ENCODE measurements at regions not wholly inside any gene's neighbourhood (a gene's known extent, or its start where the extent isn't known, plus 50 kb on each side); places are given as distances from the start of the nearest gene placed in this dataset.

DNA sequence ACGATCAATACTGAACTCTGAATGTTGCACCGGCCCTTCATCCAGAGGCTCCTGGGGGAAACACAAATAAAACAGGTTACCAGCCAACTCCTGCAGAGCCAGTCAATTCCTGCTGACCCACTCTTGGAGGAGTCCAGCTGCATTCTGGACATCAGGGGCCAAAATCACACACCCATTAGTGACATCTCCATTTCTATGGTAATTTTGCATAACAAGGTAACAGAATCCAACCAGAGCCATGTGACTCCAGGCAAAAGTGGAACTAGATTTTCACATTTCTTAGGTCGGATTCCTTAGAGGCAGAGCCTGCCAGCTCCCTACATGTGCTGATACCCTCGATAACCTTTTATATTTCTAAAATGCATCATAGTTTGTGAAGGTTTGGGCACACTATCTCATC lies 119.2 kb upstream of the CTNNB1 start:
- no peaks in the 10 kb centered on the region; the same call in 1 of the 2 replicates for H3K27me3 ChIP-seq (ENCODE audit: control insufficient read depth, insufficient read depth, low read length)
- POLR2A ChIA-PET = no interaction called here
- no peaks in the 10 kb centered on the region for H3K9me3 ChIP-seq (ENCODE audit: control insufficient read depth, insufficient read depth, low read depth, low read length)
- TF ChIP-seq SIN3A (IDR thresholded peaks at IDR 0.05; ENCODE audit: borderline replicate concordance, insufficient read depth, low read depth, low read length) (no peak), TCF7L2 (IDR thresholded peaks at IDR 0.05; ENCODE audit: low read depth, low read length) (no peak), POLR2AphosphoS5 (IDR thresholded peaks at IDR 0.05; ENCODE audit: low read depth, low read length) (no peak)
- TF ChIP-seq, protein P1, sequence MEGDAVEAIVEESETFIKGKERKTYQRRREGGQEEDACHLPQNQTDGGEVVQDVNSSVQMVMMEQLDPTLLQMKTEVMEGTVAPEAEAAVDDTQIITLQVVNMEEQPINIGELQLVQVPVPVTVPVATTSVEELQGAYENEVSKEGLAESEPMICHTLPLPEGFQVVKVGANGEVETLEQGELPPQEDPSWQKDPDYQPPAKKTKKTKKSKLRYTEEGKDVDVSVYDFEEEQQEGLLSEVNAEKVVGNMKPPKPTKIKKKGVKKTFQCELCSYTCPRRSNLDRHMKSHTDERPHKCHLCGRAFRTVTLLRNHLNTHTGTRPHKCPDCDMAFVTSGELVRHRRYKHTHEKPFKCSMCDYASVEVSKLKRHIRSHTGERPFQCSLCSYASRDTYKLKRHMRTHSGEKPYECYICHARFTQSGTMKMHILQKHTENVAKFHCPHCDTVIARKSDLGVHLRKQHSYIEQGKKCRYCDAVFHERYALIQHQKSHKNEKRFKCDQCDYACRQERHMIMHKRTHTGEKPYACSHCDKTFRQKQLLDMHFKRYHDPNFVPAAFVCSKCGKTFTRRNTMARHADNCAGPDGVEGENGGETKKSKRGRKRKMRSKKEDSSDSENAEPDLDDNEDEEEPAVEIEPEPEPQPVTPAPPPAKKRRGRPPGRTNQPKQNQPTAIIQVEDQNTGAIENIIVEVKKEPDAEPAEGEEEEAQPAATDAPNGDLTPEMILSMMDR (IDR thresholded peaks at IDR 0.05) = no peak
- TF ChIP-seq, protein P2, sequence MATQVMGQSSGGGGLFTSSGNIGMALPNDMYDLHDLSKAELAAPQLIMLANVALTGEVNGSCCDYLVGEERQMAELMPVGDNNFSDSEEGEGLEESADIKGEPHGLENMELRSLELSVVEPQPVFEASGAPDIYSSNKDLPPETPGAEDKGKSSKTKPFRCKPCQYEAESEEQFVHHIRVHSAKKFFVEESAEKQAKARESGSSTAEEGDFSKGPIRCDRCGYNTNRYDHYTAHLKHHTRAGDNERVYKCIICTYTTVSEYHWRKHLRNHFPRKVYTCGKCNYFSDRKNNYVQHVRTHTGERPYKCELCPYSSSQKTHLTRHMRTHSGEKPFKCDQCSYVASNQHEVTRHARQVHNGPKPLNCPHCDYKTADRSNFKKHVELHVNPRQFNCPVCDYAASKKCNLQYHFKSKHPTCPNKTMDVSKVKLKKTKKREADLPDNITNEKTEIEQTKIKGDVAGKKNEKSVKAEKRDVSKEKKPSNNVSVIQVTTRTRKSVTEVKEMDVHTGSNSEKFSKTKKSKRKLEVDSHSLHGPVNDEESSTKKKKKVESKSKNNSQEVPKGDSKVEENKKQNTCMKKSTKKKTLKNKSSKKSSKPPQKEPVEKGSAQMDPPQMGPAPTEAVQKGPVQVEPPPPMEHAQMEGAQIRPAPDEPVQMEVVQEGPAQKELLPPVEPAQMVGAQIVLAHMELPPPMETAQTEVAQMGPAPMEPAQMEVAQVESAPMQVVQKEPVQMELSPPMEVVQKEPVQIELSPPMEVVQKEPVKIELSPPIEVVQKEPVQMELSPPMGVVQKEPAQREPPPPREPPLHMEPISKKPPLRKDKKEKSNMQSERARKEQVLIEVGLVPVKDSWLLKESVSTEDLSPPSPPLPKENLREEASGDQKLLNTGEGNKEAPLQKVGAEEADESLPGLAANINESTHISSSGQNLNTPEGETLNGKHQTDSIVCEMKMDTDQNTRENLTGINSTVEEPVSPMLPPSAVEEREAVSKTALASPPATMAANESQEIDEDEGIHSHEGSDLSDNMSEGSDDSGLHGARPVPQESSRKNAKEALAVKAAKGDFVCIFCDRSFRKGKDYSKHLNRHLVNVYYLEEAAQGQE (IDR thresholded peaks at IDR 0.05; ENCODE audit: insufficient read depth in 1 of 2, low read depth in 2 of 2, low read length in 1 of 2) = no peak
- in situ Hi-C loops (cut with HindIII; ENCODE audit: low pct_unique_long_range_greater_than_20kb, low sequenced_read_pairs) (no loop called here), intact Hi-C loops (cut with micrococcal nuclease; ENCODE audit: unreplicated experiment) (no loop called here)
- DNase-seq (ENCODE audit: low read depth, low spot score) (no peak), ATAC-seq (no peak)
- H3K36me3 ChIP-seq (ENCODE audit: control insufficient read depth, insufficient read depth, low read length) = no peaks in the 10 kb centered on the region
- CTCF ChIA-PET = no interaction called here
- H3K4me1 ChIP-seq (ENCODE audit: control insufficient read depth, insufficient read depth, low read length) = no peaks in the 10 kb centered on the region
- no TSS peak for BruUV-seq (replicated peaks)
- no peak overlapping the region for H3K27ac ChIP-seq (ENCODE audit: low read length)
- H3K4me3 ChIP-seq (ENCODE audit: low read depth in 2 of 2, low read length in 2 of 2) = no peak overlapping the region

DNA sequence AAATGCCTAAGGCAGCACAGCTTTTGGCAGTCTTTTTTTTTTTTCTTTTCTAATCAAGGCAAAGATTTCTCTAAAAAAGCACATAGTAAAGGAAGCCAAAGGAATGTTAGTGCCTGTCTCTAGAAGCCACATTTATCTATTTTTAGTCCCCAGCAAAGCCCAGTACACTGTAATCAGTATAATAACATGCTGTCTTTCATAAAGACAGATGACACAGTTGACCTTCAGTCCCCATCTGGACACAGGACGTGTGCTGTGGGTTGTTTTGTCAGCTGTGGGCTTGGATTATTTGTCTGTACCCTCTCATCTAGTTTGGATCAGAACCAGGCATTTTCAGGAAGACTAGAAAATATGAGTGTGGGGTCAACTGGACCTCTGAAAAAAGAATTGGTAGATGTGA lies 110.4 kb upstream of the CTNNB1 start:
- no TSS peak for BruUV-seq (replicated peaks)
- ChIA-PET POLR2A (no interaction called here), CTCF (no interaction called here)
- in situ Hi-C loops (cut with HindIII; ENCODE audit: low pct_unique_long_range_greater_than_20kb, low sequenced_read_pairs) = no loop called here
- Histone ChIP-seq H3K27ac (ENCODE audit: low read length) (no peak overlapping the region), H3K27me3 (ENCODE audit: control insufficient read depth, insufficient read depth, low read length) (no peaks in the 10 kb centered on the region), H3K36me3 (ENCODE audit: control insufficient read depth, insufficient read depth, low read length) (no peaks in the 10 kb centered on the region), H3K4me3 (ENCODE audit: low read depth in 2 of 2, low read length in 2 of 2) (no peak overlapping the region), H3K9me3 (ENCODE audit: control insufficient read depth, insufficient read depth, low read depth, low read length) (no peaks in the 10 kb centered on the region), H3K4me1 (ENCODE audit: control insufficient read depth, insufficient read depth, low read length) (no peaks in the 10 kb centered on the region)
- ATAC-seq = no peak
- intact Hi-C loops (cut with micrococcal nuclease; ENCODE audit: unreplicated experiment) = no loop called here
- DNase-seq (ENCODE audit: low read depth, low spot score) = no peak
- TF ChIP-seq, protein P1 (IDR thresholded peaks at IDR 0.05) = no peak
- TF ChIP-seq TCF7L2 (IDR thresholded peaks at IDR 0.05; ENCODE audit: low read depth, low read length) (no peak), SIN3A (IDR thresholded peaks at IDR 0.05; ENCODE audit: borderline replicate concordance, insufficient read depth, low read depth, low read length) (no peak), POLR2AphosphoS5 (IDR thresholded peaks at IDR 0.05; ENCODE audit: low read depth, low read length) (no peak)
- TF ChIP-seq, protein P2 (IDR thresholded peaks at IDR 0.05; ENCODE audit: insufficient read depth in 1 of 2, low read depth in 2 of 2, low read length in 1 of 2) = no peak
